ENCODE measurements at regions not wholly inside any gene's neighbourhood (a gene's known extent, or its start where the extent isn't known, plus 50 kb on each side); places are given as distances from the start of the nearest gene placed in this dataset.

DNA sequence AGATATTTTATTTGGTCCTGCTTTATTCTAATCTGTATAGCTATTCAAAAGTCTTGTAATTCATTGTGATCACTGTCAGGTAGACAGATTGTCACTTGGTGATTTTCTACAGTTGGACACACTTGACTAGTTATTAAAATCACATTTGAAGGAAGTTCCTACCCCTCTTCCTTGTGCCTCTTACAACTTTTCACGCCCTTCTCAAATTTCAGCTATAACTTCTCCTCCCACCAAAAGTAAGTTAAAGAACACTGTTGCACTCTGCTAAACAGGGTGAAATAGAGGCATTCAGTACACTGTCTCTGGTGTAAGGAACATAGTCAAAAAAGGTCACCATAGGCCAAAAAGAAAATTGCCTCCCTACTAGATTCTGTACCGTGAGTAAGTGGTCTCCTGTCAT is 142.1 kb upstream of the POU5F2 start:
- no peak overlapping the region for H3K4me3 Mint-ChIP-seq
- Histone ChIP-seq H3K4me2 (no peak overlapping the region), H3K4me3 (no peak overlapping the region), H3K4me1 (ENCODE audit: insufficient read depth) (no peaks in the 10 kb centered on the region), H3K79me2 (replicated peaks; ENCODE audit: insufficient read depth) (no peaks in the 10 kb centered on the region), H4K20me1 (replicated peaks; ENCODE audit: insufficient read depth) (no peaks in the 10 kb centered on the region), H3K9me2 (ENCODE audit: insufficient read depth) (no peaks in the 10 kb centered on the region), H3F3A (replicated peaks; ENCODE audit: low read depth) (no peaks in the 10 kb centered on the region), H3K27ac (ENCODE audit: low read depth) (no peak overlapping the region), H2AFZ (no peak overlapping the region), H3K36me3 (ENCODE audit: insufficient read depth) (no peaks in the 10 kb centered on the region), H3K27me3 (ENCODE audit: insufficient read depth) (no peaks in the 10 kb centered on the region)
- DNase-seq (ENCODE audit: low spot score) (no peak), ATAC-seq (no peak)
- H3K36me3 Mint-ChIP-seq (ENCODE audit: low read depth) = no peaks in the 10 kb centered on the region
- no peak overlapping the region for H3K27ac Mint-ChIP-seq
- H3K4me1 Mint-ChIP-seq = peaks cover 2% of the 10 kb centered on the region; the same call in 1 of the 3 replicates
- no peaks in the 10 kb centered on the region for H3K9me3 Mint-ChIP-seq
- TF ChIP-seq JUNB (IDR thresholded peaks at IDR 0.05; ENCODE audit: unreplicated experiment) (no peak), NANOG (IDR thresholded peaks at IDR 0.05; ENCODE audit: borderline replicate concordance) (no peak), POLR2AphosphoS5 (IDR thresholded peaks at IDR 0.05; ENCODE audit: low read depth) (no peak), ZNF331 (CRISPR knock-in tag; IDR thresholded peaks at IDR 0.05; ENCODE audit: low read depth) (no peak), CTCF (conservative IDR thresholded peaks at IDR 0.05; ENCODE audit: low read depth in 2 of 2) (no peak), STAT1 (IDR thresholded peaks at IDR 0.05; ENCODE audit: unreplicated experiment) (no peak), EZH2phosphoT487 (IDR thresholded peaks at IDR 0.05; ENCODE audit: unreplicated experiment) (no peak), EZH2 (IDR thresholded peaks at IDR 0.05; ENCODE audit: low read depth, unreplicated experiment) (no peak), CREB1 (CRISPR knock-in tag; IDR thresholded peaks at IDR 0.05; ENCODE audit: low read depth) (no peak)
- TF ChIP-seq, protein P1, sequence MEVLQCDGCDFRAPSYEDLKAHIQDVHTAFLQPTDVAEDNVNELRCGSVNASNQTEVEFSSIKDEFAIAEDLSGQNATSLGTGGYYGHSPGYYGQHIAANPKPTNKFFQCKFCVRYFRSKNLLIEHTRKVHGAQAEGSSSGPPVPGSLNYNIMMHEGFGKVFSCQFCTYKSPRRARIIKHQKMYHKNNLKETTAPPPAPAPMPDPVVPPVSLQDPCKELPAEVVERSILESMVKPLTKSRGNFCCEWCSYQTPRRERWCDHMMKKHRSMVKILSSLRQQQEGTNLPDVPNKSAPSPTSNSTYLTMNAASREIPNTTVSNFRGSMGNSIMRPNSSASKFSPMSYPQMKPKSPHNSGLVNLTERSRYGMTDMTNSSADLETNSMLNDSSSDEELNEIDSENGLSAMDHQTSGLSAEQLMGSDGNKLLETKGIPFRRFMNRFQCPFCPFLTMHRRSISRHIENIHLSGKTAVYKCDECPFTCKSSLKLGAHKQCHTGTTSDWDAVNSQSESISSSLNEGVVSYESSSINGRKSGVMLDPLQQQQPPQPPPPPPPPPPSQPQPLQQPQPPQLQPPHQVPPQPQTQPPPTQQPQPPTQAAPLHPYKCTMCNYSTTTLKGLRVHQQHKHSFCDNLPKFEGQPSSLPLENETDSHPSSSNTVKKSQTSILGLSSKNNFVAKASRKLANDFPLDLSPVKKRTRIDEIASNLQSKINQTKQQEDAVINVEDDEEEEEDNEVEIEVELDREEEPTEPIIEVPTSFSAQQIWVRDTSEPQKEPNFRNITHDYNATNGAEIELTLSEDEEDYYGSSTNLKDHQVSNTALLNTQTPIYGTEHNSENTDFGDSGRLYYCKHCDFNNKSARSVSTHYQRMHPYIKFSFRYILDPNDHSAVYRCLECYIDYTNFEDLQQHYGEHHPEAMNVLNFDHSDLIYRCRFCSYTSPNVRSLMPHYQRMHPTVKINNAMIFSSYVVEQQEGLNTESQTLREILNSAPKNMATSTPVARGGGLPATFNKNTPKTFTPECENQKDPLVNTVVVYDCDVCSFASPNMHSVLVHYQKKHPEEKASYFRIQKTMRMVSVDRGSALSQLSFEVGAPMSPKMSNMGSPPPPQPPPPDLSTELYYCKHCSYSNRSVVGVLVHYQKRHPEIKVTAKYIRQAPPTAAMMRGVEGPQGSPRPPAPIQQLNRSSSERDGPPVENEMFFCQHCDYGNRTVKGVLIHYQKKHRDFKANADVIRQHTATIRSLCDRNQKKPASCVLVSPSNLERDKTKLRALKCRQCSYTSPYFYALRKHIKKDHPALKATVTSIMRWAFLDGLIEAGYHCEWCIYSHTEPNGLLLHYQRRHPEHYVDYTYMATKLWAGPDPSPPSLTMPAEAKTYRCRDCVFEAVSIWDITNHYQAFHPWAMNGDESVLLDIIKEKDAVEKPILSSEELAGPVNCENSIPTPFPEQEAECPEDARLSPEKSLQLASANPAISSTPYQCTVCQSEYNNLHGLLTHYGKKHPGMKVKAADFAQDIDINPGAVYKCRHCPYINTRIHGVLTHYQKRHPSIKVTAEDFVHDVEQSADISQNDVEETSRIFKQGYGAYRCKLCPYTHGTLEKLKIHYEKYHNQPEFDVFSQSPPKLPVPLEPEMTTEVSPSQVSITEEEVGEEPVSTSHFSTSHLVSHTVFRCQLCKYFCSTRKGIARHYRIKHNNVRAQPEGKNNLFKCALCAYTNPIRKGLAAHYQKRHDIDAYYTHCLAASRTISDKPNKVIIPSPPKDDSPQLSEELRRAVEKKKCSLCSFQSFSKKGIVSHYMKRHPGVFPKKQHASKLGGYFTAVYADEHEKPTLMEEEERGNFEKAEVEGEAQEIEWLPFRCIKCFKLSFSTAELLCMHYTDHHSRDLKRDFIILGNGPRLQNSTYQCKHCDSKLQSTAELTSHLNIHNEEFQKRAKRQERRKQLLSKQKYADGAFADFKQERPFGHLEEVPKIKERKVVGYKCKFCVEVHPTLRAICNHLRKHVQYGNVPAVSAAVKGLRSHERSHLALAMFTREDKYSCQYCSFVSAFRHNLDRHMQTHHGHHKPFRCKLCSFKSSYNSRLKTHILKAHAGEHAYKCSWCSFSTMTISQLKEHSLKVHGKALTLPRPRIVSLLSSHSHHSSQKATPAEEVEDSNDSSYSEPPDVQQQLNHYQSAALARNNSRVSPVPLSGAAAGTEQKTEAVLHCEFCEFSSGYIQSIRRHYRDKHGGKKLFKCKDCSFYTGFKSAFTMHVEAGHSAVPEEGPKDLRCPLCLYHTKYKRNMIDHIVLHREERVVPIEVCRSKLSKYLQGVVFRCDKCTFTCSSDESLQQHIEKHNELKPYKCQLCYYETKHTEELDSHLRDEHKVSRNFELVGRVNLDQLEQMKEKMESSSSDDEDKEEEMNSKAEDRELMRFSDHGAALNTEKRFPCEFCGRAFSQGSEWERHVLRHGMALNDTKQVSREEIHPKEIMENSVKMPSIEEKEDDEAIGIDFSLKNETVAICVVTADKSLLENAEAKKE (CRISPR knock-in tag; IDR thresholded peaks at IDR 0.05) = no peak
- TF ChIP-seq, protein P2, sequence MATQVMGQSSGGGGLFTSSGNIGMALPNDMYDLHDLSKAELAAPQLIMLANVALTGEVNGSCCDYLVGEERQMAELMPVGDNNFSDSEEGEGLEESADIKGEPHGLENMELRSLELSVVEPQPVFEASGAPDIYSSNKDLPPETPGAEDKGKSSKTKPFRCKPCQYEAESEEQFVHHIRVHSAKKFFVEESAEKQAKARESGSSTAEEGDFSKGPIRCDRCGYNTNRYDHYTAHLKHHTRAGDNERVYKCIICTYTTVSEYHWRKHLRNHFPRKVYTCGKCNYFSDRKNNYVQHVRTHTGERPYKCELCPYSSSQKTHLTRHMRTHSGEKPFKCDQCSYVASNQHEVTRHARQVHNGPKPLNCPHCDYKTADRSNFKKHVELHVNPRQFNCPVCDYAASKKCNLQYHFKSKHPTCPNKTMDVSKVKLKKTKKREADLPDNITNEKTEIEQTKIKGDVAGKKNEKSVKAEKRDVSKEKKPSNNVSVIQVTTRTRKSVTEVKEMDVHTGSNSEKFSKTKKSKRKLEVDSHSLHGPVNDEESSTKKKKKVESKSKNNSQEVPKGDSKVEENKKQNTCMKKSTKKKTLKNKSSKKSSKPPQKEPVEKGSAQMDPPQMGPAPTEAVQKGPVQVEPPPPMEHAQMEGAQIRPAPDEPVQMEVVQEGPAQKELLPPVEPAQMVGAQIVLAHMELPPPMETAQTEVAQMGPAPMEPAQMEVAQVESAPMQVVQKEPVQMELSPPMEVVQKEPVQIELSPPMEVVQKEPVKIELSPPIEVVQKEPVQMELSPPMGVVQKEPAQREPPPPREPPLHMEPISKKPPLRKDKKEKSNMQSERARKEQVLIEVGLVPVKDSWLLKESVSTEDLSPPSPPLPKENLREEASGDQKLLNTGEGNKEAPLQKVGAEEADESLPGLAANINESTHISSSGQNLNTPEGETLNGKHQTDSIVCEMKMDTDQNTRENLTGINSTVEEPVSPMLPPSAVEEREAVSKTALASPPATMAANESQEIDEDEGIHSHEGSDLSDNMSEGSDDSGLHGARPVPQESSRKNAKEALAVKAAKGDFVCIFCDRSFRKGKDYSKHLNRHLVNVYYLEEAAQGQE (IDR thresholded peaks at IDR 0.05; ENCODE audit: unreplicated experiment) = no peak
- TF ChIP-seq, protein P3, sequence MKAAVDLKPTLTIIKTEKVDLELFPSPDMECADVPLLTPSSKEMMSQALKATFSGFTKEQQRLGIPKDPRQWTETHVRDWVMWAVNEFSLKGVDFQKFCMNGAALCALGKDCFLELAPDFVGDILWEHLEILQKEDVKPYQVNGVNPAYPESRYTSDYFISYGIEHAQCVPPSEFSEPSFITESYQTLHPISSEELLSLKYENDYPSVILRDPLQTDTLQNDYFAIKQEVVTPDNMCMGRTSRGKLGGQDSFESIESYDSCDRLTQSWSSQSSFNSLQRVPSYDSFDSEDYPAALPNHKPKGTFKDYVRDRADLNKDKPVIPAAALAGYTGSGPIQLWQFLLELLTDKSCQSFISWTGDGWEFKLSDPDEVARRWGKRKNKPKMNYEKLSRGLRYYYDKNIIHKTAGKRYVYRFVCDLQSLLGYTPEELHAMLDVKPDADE (IDR thresholded peaks at IDR 0.05) = no peak
- no peaks in the 10 kb centered on the region for H3K27me3 Mint-ChIP-seq (ENCODE audit: insufficient read depth, low read depth, poor library complexity)
